Right lobe of liver (tissue), 4 donors: ENCODE measurements at regions not wholly inside any gene's neighbourhood (a gene's known extent, or its start where the extent isn't known, plus 50 kb on each side); places are given as distances from the start of the nearest gene placed in this dataset.

Source experiments
- CTCF ChIP-seq, 4 donors: fragments of 200-600 bp in 3 of 4; fragments of 450-650 bp in 1 of 4; IDR thresholded peaks; one replicate each; pipeline versions ENCODE4 v1.5.1 to v1.8.0; 2016 to 2022; ENCODE audit warnings: antibody characterized with exemption in 4 of 4, mild to moderate bottlenecking in 2 of 4
- POLR2A ChIP-seq: fragments of 450-650 bp; IDR thresholded peaks from one replicate; pipeline ENCODE4 v1.6.1; 2017; ENCODE audit warnings: antibody characterized with exemption, mild to moderate bottlenecking
- donor health status: DM: no; HTN: no; CAD: no.
- donor health status: DM: no; HTN: no; CAD: no.
- donor health status: DM: no; HTN: yes; CAD: no.

GRCh38 chr7:42468471-42468870 is 231.5 kb upstream of the GLI3 start:
- TF ChIP-seq CTCF (IDR thresholded peaks at IDR 0.05) (no peak), POLR2A (no peak)
